Lower leg skin (tissue), 3 donors: ENCODE measurements at regions not wholly inside any gene's neighbourhood (a gene's known extent, or its start where the extent isn't known, plus 50 kb on each side); places are given as distances from the start of the nearest gene placed in this dataset.

Experiments used
- CTCF ChIP-seq, 3 donors: fragments of 450-650 bp; IDR thresholded peaks; one replicate each; pipeline ENCODE4 v1.5.1; 2016; ENCODE audit warnings: antibody characterized with exemption in 3 of 3, mild to moderate bottlenecking in 3 of 3, moderate library complexity in 2 of 3
- POLR2A ChIP-seq, 2 donors: fragments of 450-650 bp; IDR thresholded peaks; one replicate each; pipeline ENCODE4 v1.6.1; 2016 to 2017; ENCODE audit warnings: antibody characterized with exemption in 2 of 2, mild to moderate bottlenecking in 1 of 2, moderate library complexity in 1 of 2

- TF ChIP-seq CTCF (IDR thresholded peaks at IDR 0.05) = no peak
- no peak for TF ChIP-seq POLR2A (IDR thresholded peaks at IDR 0.05)
Measured at GRCh38 chr10:108365541-108365940, 1201.0 kb upstream of the SORCS1 start.
